IPS-NIHi7 (cell line): ENCODE measurements at regions not wholly inside any gene's neighbourhood (a gene's known extent, or its start where the extent isn't known, plus 50 kb on each side); places are given as distances from the start of the nearest gene placed in this dataset.
"Not testable (repeated sequence)": the region's sequence is repeated elsewhere in the genome, so short reads cannot be mapped to it uniquely, and the experiment has no call there.

Experiments
- DNase-seq: peaks from one replicate; pipeline ENCODE4 v3.0.0; 2012; ENCODE audit warnings: mixed read lengths; ENCODE audit errors: extremely low spot score

GRCh38 chr6:11427091-11427722 is 110.3 kb upstream of the TMEM170B start:
- no peak for DNase-seq

- DNase-seq: no peak
These were observed 111.0 kb upstream of the TMEM170B start for GRCh38 chr6:11426571-11426970.

GRCh38 chr6:11425876-11426275 is 111.7 kb upstream of the TMEM170B start:
- no peak for DNase-seq

- peak; percentile 27 for DNase-seq
These were observed 112.1 kb upstream of the TMEM170B start for GRCh38 chr6:11425431-11425871.

- no peak for DNase-seq
These were observed 113.0 kb upstream of the TMEM170B start for GRCh38 chr6:11424395-11425034.

GRCh38 chr6:11423667-11424066 is 113.9 kb upstream of the TMEM170B start:
- no peak for DNase-seq

- no peak for DNase-seq
These were observed 114.5 kb upstream of the TMEM170B start for GRCh38 chr6:11423072-11423471.

- no peak for DNase-seq
These were observed 117.6 kb upstream of the TMEM170B start for GRCh38 chr6:11419763-11420453.

- no peak for DNase-seq
These were observed 119.2 kb upstream of the TMEM170B start for GRCh38 chr6:11418290-11418905.

- no peak for DNase-seq
These were observed 120.5 kb upstream of the TMEM170B start for GRCh38 chr6:11416936-11417576.

GRCh38 chr6:11416099-11416935 is 121.2 kb upstream of the TMEM170B start:
- DNase-seq: not testable (repeated sequence)

GRCh38 chr6:11415557-11415956 is 122.0 kb upstream of the TMEM170B start:
- DNase-seq: no peak

GRCh38 chr6:11414176-11414963 is 123.2 kb upstream of the TMEM170B start:
- DNase-seq: no peak

GRCh38 chr6:11413728-11414127 is 123.8 kb upstream of the TMEM170B start:
- no peak for DNase-seq

GRCh38 chr6:11413117-11413687 is 124.3 kb upstream of the TMEM170B start:
- no peak for DNase-seq

GRCh38 chr6:11412616-11413015 is 124.9 kb upstream of the TMEM170B start:
- DNase-seq: no peak

GRCh38 chr6:11412011-11412424 is 125.5 kb upstream of the TMEM170B start:
- DNase-seq: no peak

GRCh38 chr6:11411593-11411992 is 126.0 kb upstream of the TMEM170B start:
- no peak for DNase-seq

GRCh38 chr6:11410539-11411307 is 126.8 kb upstream of the TMEM170B start:
- DNase-seq: no peak
